ENCODE measurements at regions not wholly inside any gene's neighbourhood (a gene's known extent, or its start where the extent isn't known, plus 50 kb on each side); places are given as distances from the start of the nearest gene placed in this dataset.

- TF ChIP-seq ZNF737 (CRISPR knock-in tag; IDR thresholded peaks at IDR 0.05; ENCODE audit: borderline replicate concordance) (no peak), PHF20 (CRISPR knock-in tag; IDR thresholded peaks at IDR 0.05) (no peak)
These were observed 62.3 kb upstream of the ZNF423 start for GRCh38 chr16:49918257-49918656.
